Dermis microvascular lymphatic vessel endothelial cell (primary cell): ENCODE measurements at regions not wholly inside any gene's neighbourhood (a gene's known extent, or its start where the extent isn't known, plus 50 kb on each side); places are given as distances from the start of the nearest gene placed in this dataset.

Experiments used
- DNase-seq, 2 donors: peaks; one replicate each; pipeline versions ENCODE4 v3.0.0 to v3.0.0-alpha.2; 2010; ENCODE audit warnings: low read depth in 2 of 2

GRCh38 chr10:2951235-2951835 is 116.0 kb upstream of the PFKP start:
- no peak for DNase-seq

- no peak for DNase-seq
Observed at GRCh38 chr10:2950546-2950945, 116.8 kb upstream of the PFKP start.

- DNase-seq = no peak
Observed at GRCh38 chr10:2949948-2950354, 117.4 kb upstream of the PFKP start.

GRCh38 chr10:2949221-2949947 is 118.0 kb upstream of the PFKP start:
- DNase-seq = no peak

- no peak for DNase-seq
Observed at GRCh38 chr10:2948127-2948854, 119.1 kb upstream of the PFKP start.

GRCh38 chr10:2944788-2945187 is 122.6 kb upstream of the PFKP start:
- no peak for DNase-seq

GRCh38 chr10:2943932-2944614 is 123.3 kb upstream of the PFKP start:
- DNase-seq = no peak

- no peak for DNase-seq
Observed at GRCh38 chr10:2942938-2943337, 124.4 kb upstream of the PFKP start.

- DNase-seq = no peak
Observed at GRCh38 chr10:2938869-2939268, 128.5 kb upstream of the PFKP start.

- no peak for DNase-seq
Observed at GRCh38 chr10:2936816-2937215, 130.5 kb upstream of the PFKP start.

- DNase-seq = no peak
Observed at GRCh38 chr10:2935647-2936386, 131.5 kb upstream of the PFKP start.

GRCh38 chr10:2933924-2934323 is 133.4 kb upstream of the PFKP start:
- DNase-seq = no peak

GRCh38 chr10:2933519-2933918 is 133.8 kb upstream of the PFKP start:
- no peak for DNase-seq

GRCh38 chr10:2933071-2933470 is 134.3 kb upstream of the PFKP start:
- DNase-seq = no peak

- no peak for DNase-seq
Observed at GRCh38 chr10:2929480-2930258, 137.7 kb upstream of the PFKP start.

GRCh38 chr10:2927958-2928840 is 139.1 kb upstream of the PFKP start:
- peak; percentile 58 to 73 for DNase-seq

- no peak for DNase-seq
Observed at GRCh38 chr10:2926918-2927660, 140.3 kb upstream of the PFKP start.

- peak; percentile 56 to 86 for DNase-seq
Observed at GRCh38 chr10:2925631-2926030, 141.7 kb upstream of the PFKP start.

- DNase-seq = no peak
Observed at GRCh38 chr10:2924431-2924830, 142.9 kb upstream of the PFKP start.
